Activated naive CD4-positive, alpha-beta T cell treated with anti-CD3 and anti-CD28 coated beads, Interleukin-2, amount 50 U/mL, for 16 hours (primary cell): ENCODE measurements at regions not wholly inside any gene's neighbourhood (a gene's known extent, or its start where the extent isn't known, plus 50 kb on each side); places are given as distances from the start of the nearest gene placed in this dataset.

Experiments
- DNase-seq: peaks from one replicate; pipeline ENCODE4 v3.0.0-alpha.2; 2020

DNA sequence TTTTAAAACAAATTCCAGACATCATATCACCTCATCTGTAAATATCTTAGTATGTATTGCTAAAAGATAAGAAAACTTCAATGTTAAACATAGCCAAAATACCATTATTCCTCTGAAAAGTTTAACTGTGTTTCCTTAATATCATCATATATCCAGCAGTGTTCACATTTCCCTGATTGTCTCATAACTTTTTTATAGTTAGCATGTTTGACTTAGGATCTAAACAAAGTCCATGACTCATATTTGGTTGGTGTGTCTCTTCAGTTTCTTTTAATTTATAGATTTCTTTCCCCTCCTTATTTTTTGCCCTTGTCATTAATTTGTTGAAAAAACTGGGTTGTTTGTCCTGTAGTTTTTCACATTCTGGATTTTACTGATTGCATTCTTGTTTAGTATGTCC is 163.0 kb downstream of the RPS12 start:
- DNase-seq: no peak

DNA sequence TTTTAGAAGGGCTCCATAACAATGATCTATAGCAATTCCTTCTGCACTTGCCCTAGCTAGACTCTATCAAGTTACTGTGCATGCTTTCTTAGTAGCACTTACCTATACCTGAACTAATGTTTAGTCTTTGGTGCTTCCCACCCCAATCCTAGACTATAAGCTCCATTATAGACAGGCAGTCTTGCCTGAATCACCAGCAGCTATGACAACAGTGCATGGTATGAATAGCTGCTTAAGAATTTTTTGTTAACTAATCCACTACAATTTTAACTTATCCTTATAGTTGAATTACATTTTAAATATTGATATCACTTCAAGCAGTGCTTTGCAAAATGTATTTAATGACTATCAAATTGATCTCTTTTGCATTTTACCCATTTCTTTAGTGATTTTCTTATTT is 164.3 kb downstream of the RPS12 start:
- no peak for DNase-seq

DNA sequence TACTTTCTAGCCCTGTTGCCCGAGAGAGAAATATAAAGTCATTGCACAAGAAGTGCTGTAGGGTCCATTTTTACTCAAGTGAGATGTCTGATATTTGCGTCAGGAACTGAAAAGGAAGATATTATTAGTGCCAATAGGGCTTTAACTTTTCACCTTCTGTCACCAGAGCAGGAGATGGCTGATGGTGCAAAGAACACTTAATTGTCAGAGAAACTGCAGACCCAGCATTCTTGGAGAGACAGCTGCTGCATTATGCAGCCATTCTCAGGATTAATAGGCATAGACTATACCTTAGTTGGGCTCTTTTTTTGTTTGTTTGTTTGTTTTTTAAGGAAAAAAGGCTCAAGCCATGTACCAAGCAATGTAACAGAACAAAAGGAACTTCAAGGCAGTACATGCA is 179.4 kb downstream of the RPS12 start:
- no peak for DNase-seq

DNA sequence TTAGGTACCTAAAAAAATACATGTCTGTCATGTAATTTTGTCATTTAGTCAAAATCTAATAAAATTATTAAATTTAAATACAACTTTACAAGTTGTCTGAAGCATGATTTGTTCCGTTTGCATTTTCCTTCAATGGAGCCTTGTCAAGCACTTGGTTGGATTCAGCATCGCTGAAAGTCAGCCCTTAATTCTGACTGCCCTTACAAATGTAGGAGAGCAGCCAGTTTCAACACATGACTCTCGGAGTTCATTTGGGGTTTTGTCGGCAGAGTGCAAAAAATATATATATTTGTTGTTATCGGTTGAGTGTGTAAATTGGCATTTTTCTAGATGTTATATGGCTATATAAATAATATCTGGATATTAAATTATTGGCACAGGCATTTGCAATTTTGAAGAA is 180.6 kb downstream of the RPS12 start:
- no peak for DNase-seq

DNA sequence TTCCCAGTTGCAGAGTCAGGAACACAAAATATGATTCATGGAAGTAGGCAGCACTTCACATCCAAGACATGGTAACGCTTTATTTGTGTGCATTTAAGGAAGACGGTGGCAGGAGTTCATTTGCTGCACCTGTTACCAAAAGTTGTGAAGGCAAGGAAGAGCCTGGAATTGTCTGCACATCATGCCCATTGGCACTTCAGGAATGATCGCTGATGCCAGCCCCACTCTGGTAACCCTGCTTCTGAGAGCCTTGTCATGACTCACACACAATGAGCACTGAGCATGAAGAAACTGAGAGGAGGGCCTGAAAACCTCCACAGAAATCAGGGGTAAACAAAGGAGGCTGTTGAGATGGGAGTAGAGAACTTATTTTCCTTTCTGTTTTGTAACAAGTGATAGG is 181.1 kb downstream of the RPS12 start:
- no peak for DNase-seq

DNA sequence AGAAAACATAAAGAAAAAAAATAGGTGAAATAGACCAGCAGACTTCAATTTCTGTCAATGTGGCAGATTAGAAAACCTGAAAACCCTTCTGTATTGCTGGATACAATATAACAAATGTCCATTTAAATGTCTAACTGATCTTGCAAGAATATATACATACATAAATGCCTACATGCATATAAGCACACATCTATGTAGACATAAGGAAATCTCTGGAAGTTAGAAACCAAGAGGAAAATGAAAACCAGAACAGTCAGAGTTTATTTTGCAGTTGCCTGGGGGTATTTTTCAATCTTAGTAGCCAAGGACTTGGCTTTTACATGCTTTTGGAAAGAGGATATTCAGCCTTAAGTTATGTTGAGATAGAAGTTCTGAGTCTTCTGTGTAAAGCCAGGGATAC is 184.0 kb downstream of the RPS12 start:
- DNase-seq: no peak

DNA sequence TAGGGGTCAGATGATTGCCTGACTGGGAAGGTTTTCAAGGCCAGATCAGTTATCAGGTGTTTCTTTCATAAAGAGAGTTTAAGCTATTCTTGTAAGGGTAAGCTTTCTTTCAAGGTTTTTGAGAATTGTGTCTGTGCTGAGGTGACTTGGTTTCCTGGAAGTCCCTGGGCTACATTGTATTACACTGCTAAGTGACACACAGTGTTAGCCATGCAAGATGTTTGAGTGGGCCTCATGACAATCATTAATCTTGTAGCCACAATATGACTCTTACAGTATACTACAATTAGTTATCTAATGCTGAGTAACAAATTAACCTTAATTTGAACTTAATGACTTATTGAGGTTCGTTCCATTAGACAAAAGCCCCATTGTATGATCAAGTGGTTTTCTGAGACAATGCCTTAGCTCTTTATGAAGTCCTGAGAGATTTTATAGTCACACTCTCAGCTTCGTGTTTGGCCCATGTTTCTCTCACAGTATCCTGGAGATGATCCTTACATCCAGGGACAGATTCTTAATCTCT is 186.7 kb downstream of the RPS12 start:
- no peak for DNase-seq

DNA sequence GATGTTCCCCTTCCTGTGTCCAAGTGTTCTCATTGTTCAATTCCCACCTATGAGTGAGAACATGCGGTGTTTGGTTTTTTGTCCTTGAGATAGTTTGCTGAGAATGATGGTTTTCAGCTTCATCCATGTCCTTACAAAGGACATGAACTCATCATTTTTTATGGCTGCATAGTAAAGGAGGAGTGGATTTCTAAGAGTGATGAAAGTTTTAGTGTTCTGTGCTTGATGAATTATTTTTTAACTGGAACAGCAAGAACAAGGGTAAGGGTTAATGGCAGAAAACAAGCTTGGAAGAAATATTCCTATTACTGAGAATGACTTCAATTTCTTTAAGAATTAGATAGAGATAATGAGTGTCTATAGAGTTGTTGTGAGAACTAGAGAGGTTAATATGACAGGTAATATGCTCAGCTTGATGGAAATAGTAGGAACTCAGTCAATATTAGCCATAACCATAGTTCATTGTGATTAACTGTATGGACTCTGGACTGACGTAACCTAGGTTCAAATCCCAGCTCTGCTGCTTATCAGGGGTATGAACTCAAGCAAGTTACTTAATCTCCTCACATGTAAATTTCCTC is 190.0 kb downstream of the RPS12 start:
- no peak for DNase-seq

DNA sequence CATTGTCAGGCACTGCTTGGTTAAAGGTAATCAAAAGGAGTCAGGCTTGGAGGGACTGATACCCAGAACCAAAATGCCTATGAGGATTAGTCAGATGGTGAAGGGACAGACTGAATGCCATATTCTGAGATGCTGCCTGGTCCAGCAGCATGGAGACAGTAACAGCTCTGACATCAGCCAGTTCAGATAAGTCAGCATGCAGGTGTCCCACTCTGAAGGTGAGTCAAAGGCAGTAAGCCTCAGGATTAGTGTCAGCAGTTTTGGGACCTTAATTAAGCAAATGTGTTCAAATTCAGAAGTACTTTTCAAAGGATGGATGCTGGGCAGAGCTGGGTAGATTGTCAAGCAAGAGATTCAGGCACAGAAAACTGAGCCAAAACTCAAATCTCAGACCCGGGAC is 198.4 kb downstream of the RPS12 start:
- no peak for DNase-seq

DNA sequence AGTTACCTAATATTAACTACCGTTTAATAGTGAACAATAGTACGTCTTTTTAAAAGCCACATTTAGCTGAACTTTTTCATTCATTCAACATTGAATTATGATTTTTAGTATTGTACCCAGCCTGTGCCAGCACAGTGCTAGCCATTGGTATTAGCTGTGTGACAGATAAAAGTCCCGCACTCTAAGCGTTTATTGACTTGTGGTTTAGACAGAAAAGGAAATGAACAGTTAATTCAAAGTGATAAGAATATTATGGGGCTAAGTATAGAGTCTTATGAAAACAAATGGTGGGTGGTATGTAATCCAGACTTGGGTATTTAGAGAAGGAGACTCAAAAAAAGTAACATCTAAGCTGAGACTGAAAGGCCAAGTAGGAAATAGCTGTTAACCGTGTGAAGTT is 202.3 kb downstream of the RPS12 start:
- no peak for DNase-seq

DNA sequence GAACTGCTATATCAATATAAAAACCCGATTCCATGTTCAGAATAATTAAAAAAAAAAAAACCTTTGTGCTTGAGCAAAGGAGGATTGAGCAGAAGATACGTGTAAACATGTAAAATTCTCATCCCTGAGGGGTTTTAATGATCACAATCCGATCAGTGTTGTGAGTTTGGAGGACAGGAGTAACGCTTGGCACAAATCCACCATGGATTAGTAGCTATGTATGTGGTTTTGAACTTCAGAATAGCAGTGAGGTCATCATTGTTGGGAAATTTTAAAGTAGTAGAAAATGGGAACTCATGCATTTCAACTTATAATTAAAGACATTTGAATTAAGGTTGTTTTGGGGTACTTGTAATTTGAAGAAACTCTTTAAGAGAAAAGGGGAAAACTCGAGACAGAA is 203.2 kb downstream of the RPS12 start:
- no peak for DNase-seq

DNA sequence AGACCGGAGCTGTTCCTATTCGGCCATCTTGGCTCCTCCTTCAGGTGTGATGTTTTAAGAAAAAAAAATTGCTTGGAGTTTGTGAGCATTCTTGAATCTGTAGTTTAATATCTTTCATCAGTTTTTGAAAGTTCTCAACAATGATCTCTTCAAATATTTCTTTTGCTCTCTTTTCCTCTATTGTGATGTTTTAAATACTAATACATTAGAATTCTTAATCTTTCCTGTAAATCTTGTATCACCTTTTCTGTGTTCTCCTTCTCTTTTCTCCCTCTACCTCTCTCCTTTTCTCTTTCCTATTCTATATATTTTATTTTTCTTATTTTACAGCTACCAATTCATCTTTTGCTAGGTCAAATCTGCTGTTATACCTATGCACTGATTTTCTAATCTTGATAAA is 212.3 kb downstream of the RPS12 start:
- DNase-seq: no peak

DNA sequence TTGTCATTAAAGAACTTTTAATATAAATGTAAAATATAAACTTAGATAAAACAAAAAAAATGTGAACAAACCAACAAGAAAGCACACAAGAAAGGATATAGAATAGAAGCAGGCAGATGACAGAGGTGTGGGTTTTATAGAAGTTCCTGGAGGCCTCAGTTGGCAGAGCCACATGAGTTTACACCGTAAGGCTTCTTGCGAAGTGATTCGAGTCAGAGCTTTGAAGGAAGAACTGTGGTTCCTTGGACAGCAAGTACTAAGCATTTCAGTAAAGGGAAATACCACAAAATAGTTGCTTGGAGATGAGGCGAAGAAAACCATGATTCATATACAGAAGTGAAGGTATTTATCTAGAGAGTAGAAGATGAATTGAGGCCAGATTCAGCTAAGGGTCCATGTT is 207.9 kb upstream of the EYA4 start:
- no peak for DNase-seq

DNA sequence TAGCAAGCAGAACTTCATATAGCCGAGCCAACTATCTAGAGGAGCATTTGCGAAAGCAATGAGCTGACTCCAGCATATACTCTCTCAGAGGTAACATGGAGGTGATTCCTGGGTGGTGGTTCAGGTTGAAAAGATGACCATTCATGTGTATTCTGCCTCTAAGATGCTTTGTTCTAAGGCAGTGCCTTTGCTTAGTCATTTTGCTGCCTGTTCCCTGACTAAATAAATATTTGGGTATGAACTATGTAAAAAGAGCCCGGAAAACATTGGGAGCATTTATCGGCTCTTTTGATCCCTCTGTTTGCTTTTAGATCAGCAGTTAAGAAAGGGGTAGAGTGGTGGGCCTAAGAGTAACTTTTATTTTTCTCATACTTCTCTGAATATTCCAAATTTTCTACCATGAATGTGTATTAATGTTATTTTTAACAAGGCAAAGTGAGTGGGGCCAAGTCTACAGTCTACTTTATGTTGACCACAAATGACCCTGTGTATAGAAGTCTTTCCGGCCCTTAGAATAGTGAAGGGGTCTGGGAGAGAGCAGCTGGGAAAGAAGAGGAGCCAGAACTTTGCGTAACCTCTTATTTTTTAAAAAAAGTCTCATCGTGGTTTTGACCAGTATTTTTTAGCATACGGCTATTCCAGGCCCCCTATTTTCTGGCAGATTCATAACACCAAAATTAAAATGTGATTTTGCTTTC is 206.5 kb upstream of the EYA4 start:
- no peak for DNase-seq

DNA sequence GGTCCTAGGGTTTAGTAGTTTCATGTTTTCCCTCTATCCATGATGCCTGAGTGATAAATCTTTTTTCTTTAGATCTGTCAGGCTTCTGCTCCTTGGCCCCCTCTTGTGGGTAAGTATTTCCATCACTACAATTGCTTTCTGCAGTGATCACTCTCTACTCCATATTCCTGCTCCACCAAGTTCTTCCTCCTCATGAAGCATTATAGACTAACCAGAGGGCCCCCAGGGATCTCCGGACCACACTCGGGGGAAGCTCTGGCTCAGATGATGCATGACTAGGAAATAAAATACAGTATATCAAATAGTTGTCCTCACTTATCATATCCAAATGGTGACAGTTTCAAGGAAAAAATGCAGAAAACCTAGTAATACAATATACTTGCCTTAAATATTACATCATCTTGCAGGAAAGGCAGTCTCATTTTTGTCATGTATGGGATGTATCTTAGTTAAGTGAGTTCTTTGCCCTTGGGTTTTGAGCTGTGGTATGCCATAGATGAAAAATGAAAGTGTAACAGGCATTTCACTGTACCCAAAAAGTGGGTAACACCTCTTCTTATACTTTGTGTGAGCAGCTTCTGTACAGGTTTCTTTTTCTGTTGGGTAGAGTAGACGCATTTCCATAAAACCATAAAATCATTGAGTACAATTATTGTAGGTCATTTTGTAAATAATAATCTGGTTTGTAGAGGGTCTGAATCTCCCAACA is 200.9 kb upstream of the EYA4 start:
- DNase-seq: no peak

DNA sequence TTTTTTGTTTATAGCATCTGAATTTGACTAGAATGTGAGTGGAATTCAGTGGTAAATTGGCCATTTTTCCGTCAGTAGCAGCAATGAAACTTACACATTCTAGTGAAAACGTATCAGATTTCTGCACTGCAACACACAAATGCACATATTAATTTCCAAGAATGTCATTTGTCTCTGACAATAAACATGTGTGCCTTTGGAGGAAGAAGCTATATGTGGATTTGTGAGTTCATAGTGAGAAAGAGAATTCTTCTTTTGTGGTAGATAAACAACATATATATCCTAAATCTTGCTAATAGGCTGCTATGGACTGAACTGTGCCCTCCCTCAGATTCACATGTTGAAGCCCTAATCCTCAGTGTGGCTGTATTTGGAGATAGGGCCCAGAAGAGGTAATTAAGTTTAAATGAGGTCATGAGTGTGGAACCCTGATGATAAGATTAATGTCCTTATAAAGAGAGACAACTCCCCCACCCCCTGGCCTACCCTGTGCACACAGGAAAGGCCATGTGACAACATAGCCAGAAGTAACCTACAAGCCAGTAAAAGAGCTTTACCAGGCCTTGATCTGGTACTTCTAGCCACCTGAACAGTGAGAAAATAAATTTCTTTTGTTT is 200.2 kb upstream of the EYA4 start:
- no peak for DNase-seq

DNA sequence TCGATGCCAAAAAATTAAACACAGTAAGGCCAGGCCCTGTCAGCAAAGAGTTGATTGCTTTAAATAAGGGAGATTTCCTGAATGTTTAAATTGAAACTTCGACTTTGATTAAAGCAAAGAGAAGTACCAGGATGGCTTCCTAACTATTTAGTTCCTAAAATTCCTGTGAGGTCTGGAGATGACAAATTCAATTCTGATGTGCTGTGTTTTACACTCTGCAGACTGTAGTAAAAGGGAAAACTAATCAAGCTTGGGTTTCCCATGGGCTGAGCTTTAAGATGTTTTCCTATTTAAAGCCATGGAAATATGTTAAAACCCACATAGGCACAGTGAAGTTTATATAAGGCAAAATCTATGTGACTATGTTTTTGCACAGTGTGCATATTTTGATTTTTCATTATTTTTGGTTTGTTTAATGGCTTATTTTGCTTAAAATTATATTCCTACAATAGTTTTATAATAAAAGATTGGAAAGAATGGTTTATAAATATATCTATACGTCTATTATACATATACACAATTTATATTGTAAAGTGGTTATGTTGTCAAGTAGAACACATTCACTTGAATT is 198.5 kb upstream of the EYA4 start:
- no peak for DNase-seq

DNA sequence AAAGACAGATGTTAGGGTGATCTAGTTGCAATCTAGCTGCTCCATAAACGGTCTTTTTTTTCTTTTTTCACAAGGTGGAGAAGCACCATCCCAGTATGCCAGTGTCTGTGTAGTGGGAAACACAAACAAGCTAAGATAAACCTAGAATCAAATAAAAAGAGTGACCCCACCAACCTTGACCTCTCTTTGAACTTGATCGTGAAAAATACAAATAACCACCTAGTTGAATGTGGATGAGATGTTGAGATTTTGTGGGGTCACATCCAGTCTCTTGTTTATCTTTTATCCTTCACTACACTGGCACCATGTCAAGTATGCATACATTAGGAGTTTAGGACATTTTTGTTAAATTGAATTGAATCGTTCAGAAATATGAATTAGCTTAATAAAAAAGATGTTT is 194.6 kb upstream of the EYA4 start:
- DNase-seq: no peak

DNA sequence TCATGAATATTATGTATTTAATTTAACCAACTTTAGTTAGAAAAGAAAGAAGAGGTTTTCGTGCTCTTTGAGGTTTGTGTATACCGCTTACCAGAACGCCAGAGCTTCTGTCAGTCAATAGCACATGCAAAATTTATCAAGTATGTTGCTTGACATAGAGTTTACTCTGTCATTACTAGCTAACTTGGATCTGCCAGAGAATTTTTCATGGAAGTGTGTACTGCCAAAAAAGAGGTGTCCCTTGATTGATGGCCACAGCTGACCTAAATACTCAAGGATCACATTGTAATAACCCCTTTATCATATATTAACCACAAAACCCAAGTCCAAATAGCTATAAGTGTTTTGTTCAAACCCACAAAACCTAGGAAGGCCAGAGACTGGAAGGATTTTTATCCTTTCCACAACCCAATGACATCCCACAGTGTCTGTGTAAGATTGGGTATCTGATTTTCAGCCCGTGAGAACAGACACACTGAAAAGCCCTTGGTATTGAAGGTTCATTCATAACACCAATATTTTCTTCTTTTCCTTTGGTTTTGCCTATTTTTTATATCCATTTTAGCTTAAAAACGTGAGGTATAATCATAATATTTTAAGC is 194.0 kb upstream of the EYA4 start:
- DNase-seq: no peak

DNA sequence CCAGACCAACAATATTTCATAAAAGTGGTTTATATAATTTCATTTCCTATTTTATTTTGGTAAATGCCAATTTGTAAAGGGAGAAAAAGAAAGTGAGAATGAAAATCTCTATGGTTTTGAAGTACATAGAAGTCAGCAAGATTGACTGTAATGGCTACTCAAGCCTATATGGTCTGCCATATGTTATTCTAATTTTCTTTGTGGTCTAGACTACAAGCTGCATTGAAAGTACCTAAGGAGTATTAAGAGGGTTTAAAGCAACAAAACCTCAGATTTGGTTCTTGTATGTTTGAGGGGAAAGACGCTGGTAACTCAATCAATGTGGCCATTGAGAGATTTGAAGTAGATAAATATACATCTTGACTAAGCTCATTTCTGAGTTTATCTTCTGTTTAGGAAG is 193.5 kb upstream of the EYA4 start:
- DNase-seq: no peak

DNA sequence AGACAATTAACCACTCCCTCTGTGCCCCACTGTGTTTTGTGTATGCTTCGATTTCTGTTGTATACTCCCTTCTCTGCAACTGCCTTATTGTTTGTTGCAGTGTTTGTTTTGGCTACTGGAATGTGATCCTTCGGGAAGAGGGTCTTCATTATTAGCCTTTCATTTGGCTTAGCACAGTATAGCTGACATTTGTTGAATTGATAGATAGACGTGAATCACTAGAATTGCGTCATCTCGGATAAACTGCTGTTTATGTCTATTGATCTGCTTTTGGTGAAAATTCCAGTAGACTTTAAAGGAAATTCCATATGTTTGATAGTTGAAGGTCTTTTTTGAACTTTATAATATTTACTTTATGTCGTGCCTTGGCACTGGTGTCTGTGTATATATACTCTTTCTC is 189.9 kb upstream of the EYA4 start:
- DNase-seq: no peak

DNA sequence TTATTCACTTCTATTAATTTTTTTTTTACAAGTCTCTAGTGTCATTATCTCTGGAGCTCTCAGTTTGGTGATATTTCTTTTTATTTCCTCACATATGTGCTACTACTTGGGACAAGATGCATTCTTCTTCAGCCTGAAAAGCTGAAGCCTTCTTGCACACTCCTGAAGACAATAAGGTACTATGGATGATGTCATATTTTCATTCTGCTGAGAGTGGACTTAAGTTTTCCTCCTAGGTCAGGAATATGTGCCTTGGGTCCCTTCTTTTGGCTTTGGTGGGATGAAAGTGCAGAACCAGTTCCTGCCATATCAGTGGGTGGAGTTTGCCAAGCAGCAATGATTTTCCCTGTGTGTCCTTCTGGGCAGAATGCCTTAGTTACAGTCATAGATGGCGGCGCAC is 188.7 kb upstream of the EYA4 start:
- no peak for DNase-seq

DNA sequence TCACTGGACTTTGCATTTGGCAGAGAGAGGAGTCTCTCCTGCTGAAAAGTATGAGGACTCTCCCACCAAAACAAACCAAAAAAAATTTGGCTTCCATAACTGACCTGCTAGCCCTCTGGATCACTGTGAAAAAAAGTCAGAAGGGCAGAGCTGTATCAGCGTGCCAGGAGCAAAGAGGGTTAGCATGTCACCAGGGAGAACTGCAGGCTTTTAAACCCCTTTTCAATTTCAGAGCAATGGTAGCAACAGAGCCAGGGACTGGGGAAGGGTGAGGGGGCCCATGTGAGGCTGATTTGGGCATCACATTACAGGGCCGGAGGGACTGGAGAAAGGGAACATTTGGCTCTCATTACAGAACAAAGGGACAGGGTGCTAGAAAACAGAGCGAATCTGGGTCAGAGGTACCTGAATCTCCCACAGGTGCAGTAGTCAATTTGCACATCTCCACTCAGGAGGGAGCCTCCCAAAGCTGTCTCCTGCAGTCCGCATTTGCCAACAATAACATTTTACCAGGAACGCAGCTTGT is 185.7 kb upstream of the EYA4 start:
- DNase-seq: no peak
